Activated T-helper 2 cell treated with anti-CD3 and anti-CD28 coated beads, Interferon-gamma antibody, Interleukin-2, Interleukin-4, amounts not matched to agents 10 μg/mL and 5 μg/mL and 100 μg/mL, durations not matched to agents 14 hours and 24 hours and 36 hours (primary cell): ENCODE measurements at regions not wholly inside any gene's neighbourhood (a gene's known extent, or its start where the extent isn't known, plus 50 kb on each side); places are given as distances from the start of the nearest gene placed in this dataset.
A peak's percentile ranks its signal among the peaks of the same experiment; 100 is the strongest.

Experiments
- DNase-seq: peaks from one replicate; pipeline ENCODE4 v3.0.0; 2021; ENCODE audit warnings: low spot score
- H3K27ac Mint-ChIP-seq: one replicate; pipeline ENCODE4 v1.8.0; 2021; ENCODE audit warnings: mixed read lengths
- H3K27me3 Mint-ChIP-seq: one replicate; pipeline ENCODE4 v1.8.0; 2021; ENCODE audit warnings: low read depth, mixed read lengths
- H3K36me3 Mint-ChIP-seq: one replicate; pipeline ENCODE4 v1.8.0; 2021; ENCODE audit warnings: low read depth, mixed read lengths
- H3K4me1 Mint-ChIP-seq: one replicate; pipeline ENCODE4 v1.8.0; 2021; ENCODE audit warnings: low read depth, mixed read lengths
- H3K4me3 Mint-ChIP-seq: one replicate; pipeline ENCODE4 v1.8.0; 2021; ENCODE audit warnings: low read depth, mild to moderate bottlenecking, moderate library complexity, mixed read lengths
- H3K9me3 Mint-ChIP-seq: one replicate; pipeline ENCODE4 v1.8.0; 2021; ENCODE audit warnings: mixed read lengths
- intact Hi-C: fragments of 100-400 bp; cut with micrococcal nuclease; formaldehyde crosslinking; loops from one replicate; pipeline ENCODE4 v1.15.1; 2023

DNA sequence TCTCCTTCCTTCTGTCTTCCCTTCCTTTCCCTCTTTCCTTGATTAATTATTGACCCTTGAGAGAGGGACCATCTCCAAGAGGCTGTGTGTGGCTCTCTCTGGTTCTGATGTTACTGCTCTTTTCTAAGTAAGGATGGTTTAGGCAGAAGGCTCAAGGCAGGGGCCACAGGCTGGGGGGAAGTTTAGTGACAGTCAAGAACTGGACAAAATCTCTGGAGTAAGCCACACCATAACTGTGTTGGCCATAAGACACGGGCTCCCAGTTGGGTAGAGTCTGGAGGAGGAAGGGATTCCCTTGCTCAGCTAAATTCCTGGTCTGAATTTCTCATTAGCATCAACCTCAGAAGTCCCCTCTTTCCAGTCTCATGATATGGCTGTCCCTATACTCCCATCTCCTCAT, 74.7 kb downstream of the BUD13 start:
- no peaks in the 10 kb centered on the region for H3K36me3 Mint-ChIP-seq
- intact Hi-C loops: loop anchor here (10.0 kb wide), 1 partner anchor 183 kb away; no protein-coding TSS in a partner anchor
- no peak overlapping the region for H3K4me3 Mint-ChIP-seq
- no peak for DNase-seq
- H3K27ac Mint-ChIP-seq: no peak overlapping the region
- no peaks in the 10 kb centered on the region for H3K27me3 Mint-ChIP-seq
- no peaks in the 10 kb centered on the region for H3K4me1 Mint-ChIP-seq
- no peaks in the 10 kb centered on the region for H3K9me3 Mint-ChIP-seq

GRCh38 chr11:116697639-116698038, 75.1 kb downstream of the BUD13 start:
- no peak for DNase-seq

GRCh38 chr11:116697011-116697410, 75.8 kb downstream of the BUD13 start:
- Mint-ChIP-seq H3K36me3 (no peaks in the 10 kb centered on the region), H3K27ac (no peak overlapping the region)

More at GRCh38 chr11:116697639-116698038, 75.1 kb downstream of the BUD13 start:
- no peaks in the 10 kb centered on the region for H3K9me3 Mint-ChIP-seq
- intact Hi-C loops: loop anchor here (10.0 kb wide), 1 partner anchor 183 kb away; no protein-coding TSS in a partner anchor
- no peaks in the 10 kb centered on the region for H3K36me3 Mint-ChIP-seq
- H3K4me3 Mint-ChIP-seq: no peak overlapping the region
- H3K27me3 Mint-ChIP-seq: no peaks in the 10 kb centered on the region
- H3K4me1 Mint-ChIP-seq: no peaks in the 10 kb centered on the region
- H3K27ac Mint-ChIP-seq: no peak overlapping the region

DNA sequence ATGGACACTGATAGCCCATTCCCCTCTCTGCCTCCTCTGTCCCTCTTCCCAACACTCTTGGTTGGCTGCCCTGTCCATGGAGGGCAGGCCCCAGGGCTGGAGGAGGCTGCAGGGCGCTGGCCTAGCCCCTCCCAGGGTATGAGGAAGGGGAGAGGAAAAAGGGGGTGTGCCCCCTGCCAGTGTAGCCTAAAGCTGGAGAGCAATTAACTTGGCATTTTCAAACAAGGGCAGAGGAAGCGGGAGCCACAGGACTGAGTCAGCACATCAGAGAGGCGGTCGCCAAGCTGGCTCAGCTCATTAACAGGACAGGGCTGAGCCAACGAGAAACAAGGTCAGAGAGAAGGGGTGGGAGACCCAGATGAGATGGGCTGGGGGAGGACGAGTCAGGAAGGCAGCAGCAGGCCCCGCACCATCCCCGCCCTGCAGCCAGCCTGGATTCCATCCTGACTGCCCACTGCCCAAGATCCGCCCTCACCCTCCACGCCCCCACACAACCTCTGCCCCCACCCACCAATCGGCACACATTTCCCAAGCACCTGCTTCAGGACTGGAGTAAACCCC, 76.3 kb downstream of the BUD13 start:
- Mint-ChIP-seq H3K4me3 (no peak overlapping the region), H3K27me3 (no peaks in the 10 kb centered on the region), H3K36me3 (no peaks in the 10 kb centered on the region), H3K4me1 (no peaks in the 10 kb centered on the region), H3K9me3 (no peaks in the 10 kb centered on the region), H3K27ac (no peak overlapping the region)
- DNase-seq: no peak
- intact Hi-C loops: loop anchor here (10.0 kb wide), 1 partner anchor 182 kb away; no protein-coding TSS in a partner anchor

More at GRCh38 chr11:116697011-116697410, 75.8 kb downstream of the BUD13 start:
- no peaks in the 10 kb centered on the region for H3K27me3 Mint-ChIP-seq
- intact Hi-C loops: loop anchor here (10.0 kb wide), 1 partner anchor 182 kb away; no protein-coding TSS in a partner anchor
- no peak overlapping the region for H3K4me3 Mint-ChIP-seq
- DNase-seq: no peak
- H3K4me1 Mint-ChIP-seq: no peaks in the 10 kb centered on the region
- H3K9me3 Mint-ChIP-seq: no peaks in the 10 kb centered on the region

- no peak overlapping the region for H3K27ac Mint-ChIP-seq
- H3K36me3 Mint-ChIP-seq: no peaks in the 10 kb centered on the region
- no peak overlapping the region for H3K4me3 Mint-ChIP-seq
- no peaks in the 10 kb centered on the region for H3K9me3 Mint-ChIP-seq
- no peak for DNase-seq
- no peaks in the 10 kb centered on the region for H3K4me1 Mint-ChIP-seq
- intact Hi-C loops: loop anchor here (10.0 kb wide), 1 partner anchor 181 kb away; no protein-coding TSS in a partner anchor
- no peaks in the 10 kb centered on the region for H3K27me3 Mint-ChIP-seq
Observed at GRCh38 chr11:116695657-116696254, 77.0 kb downstream of the BUD13 start.

- Mint-ChIP-seq H3K4me1 (no peaks in the 10 kb centered on the region), H3K4me3 (no peak overlapping the region), H3K27ac (no peak overlapping the region), H3K27me3 (no peaks in the 10 kb centered on the region), H3K36me3 (no peaks in the 10 kb centered on the region), H3K9me3 (no peaks in the 10 kb centered on the region)
- intact Hi-C loops: loop anchor here (10.0 kb wide), 1 partner anchor 180 kb away; no protein-coding TSS in a partner anchor
- no peak for DNase-seq
Observed at GRCh38 chr11:116694815-116695590, 77.8 kb downstream of the BUD13 start.

- Mint-ChIP-seq H3K9me3 (no peaks in the 10 kb centered on the region), H3K27ac (no peak overlapping the region), H3K27me3 (no peaks in the 10 kb centered on the region), H3K4me1 (no peaks in the 10 kb centered on the region), H3K36me3 (no peaks in the 10 kb centered on the region), H3K4me3 (no peak overlapping the region)
- no peak for DNase-seq
- intact Hi-C loops: loop anchor here (10.0 kb wide), 1 partner anchor 180 kb away; no protein-coding TSS in a partner anchor
Observed at GRCh38 chr11:116694349-116694725, 78.5 kb downstream of the BUD13 start.

- no peaks in the 10 kb centered on the region for H3K9me3 Mint-ChIP-seq
- H3K27ac Mint-ChIP-seq: no peak overlapping the region
- no peaks in the 10 kb centered on the region for H3K4me1 Mint-ChIP-seq
- DNase-seq: no peak
- intact Hi-C loops: loop anchor here (10.0 kb wide), 1 partner anchor 179 kb away; no protein-coding TSS in a partner anchor
- no peaks in the 10 kb centered on the region for H3K36me3 Mint-ChIP-seq
- no peak overlapping the region for H3K4me3 Mint-ChIP-seq
- H3K27me3 Mint-ChIP-seq: no peaks in the 10 kb centered on the region
Observed at GRCh38 chr11:116693593-116694348, 79.0 kb downstream of the BUD13 start.

GRCh38 chr11:116693102-116693570, 79.7 kb downstream of the BUD13 start:
- Mint-ChIP-seq H3K27ac (no peak overlapping the region), H3K9me3 (no peaks in the 10 kb centered on the region), H3K36me3 (no peaks in the 10 kb centered on the region), H3K4me3 (no peak overlapping the region), H3K27me3 (no peaks in the 10 kb centered on the region), H3K4me1 (no peaks in the 10 kb centered on the region)
- DNase-seq: no peak
- intact Hi-C loops: loop anchor here (10.0 kb wide), 1 partner anchor 178 kb away; no protein-coding TSS in a partner anchor

- no peaks in the 10 kb centered on the region for H3K4me1 Mint-ChIP-seq
- no peaks in the 10 kb centered on the region for H3K9me3 Mint-ChIP-seq
- no peak overlapping the region for H3K27ac Mint-ChIP-seq
- H3K4me3 Mint-ChIP-seq: no peak overlapping the region
- DNase-seq: no peak
- H3K36me3 Mint-ChIP-seq: no peaks in the 10 kb centered on the region
- intact Hi-C loops: loop anchor here (10.0 kb wide), 1 partner anchor 178 kb away; no protein-coding TSS in a partner anchor
- no peaks in the 10 kb centered on the region for H3K27me3 Mint-ChIP-seq
Observed at GRCh38 chr11:116692318-116693101, 80.3 kb downstream of the BUD13 start.

- Mint-ChIP-seq H3K36me3 (no peaks in the 10 kb centered on the region), H3K27me3 (no peaks in the 10 kb centered on the region), H3K4me3 (no peak overlapping the region), H3K4me1 (no peaks in the 10 kb centered on the region), H3K9me3 (no peaks in the 10 kb centered on the region), H3K27ac (no peak overlapping the region)
- intact Hi-C loops: loop anchor here (10.0 kb wide), 1 partner anchor 177 kb away; no protein-coding TSS in a partner anchor
- DNase-seq: peak; percentile 33
Observed at GRCh38 chr11:116691771-116692177, 81.0 kb downstream of the BUD13 start.
